GM18907 (cell line): ENCODE measurements at regions not wholly inside any gene's neighbourhood (a gene's known extent, or its start where the extent isn't known, plus 50 kb on each side); places are given as distances from the start of the nearest gene placed in this dataset.
"Not testable (repeated sequence)": the region's sequence is repeated elsewhere in the genome, so short reads cannot be mapped to it uniquely, and the experiment has no call there.

Source experiments
- ATAC-seq: cut with Tn5 transposase; IDR thresholded peaks from one replicate; pipeline ENCODE4 v1.9.1; 2021; ENCODE audit warnings: mild to moderate bottlenecking, moderate library complexity; ENCODE audit not compliant: unreplicated experiment

- ATAC-seq = no peak
Measured at GRCh38 chr4:71081192-71081591, 87.7 kb downstream of the DCK start.

- ATAC-seq = no peak
Measured at GRCh38 chr4:71093745-71094144, 100.3 kb downstream of the DCK start.

- ATAC-seq = no peak
Measured at GRCh38 chr4:71094201-71094600, 100.8 kb downstream of the DCK start.

DNA sequence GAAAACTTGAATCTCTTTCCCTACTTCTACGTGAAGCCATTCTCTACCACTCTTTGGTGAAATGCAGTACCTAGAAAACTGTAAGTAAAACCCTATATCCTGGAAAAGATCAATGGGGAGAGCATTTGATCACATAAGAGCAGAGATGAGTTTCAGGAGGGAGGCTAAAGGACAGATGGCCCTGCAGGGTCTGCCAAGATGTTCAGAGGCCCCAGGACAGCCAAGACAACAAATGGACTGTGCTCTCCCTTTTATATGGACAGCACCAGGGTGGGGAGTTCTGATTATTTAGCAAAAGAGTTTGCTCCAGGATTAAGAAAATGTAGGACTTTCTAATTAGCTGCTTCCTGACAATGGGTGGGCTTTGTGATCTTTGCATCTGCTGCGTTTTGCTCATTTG lies 101.7 kb downstream of the DCK start:
- ATAC-seq = no peak

GRCh38 chr4:71095545-71095944 lies 102.1 kb downstream of the DCK start:
- no peak for ATAC-seq

DNA sequence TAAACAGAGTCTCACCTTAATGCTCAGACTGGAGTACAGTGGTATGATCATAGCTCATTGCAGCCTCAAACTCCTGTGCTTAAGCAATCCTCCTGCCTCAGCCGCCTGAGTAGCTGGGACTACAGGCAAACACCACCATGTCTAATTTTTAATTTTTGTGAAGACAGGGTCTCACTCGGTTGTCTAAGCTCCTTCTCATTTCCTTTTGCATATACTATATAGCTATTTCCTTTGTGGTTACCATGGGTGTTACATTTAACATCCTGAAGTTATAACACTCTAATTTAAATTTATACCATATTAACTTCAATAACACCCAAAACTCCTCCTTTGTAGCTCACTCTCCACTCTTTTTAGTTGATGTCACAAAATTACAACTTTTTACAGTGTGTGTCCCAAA lies 114.3 kb downstream of the DCK start:
- no peak for ATAC-seq

DNA sequence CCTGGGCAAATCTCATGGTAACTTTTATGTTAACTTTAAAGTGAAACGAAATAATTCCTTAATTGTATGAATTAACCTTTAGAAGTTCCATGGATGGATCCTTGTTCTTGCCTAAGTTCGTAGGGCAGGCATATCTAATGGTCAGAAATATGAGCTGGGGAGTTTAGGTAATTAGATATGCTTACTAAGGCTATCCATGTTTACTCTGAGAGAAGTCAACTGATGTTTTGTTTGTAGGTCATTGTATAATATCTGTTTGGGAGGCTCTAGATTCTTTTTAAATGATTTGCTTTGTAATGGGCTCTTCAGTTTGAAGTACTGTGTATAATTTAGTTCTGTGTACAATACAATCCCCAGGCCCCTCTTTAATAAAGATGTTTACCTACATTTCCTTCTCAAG lies 117.0 kb downstream of the DCK start:
- no peak for ATAC-seq

DNA sequence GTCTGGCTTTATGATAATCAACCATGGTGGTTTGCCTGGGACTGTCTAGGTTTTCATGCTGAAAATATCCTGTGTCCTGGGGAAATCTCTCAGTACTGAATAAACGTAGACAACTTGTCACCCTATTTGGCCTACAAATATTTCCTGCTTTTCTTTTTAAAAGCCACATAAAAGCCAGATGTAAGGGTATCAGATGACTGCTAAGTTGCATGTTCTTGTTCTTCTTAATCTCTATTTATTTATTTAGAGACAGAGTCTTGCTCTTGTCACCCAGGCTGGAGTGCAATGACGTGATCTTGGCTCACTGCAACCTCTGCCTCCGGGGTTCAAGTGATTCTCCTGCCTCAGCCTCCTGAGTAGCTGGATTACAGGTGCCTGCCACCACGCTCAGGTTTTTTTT lies 117.7 kb downstream of the DCK start:
- ATAC-seq = not testable (repeated sequence)

DNA sequence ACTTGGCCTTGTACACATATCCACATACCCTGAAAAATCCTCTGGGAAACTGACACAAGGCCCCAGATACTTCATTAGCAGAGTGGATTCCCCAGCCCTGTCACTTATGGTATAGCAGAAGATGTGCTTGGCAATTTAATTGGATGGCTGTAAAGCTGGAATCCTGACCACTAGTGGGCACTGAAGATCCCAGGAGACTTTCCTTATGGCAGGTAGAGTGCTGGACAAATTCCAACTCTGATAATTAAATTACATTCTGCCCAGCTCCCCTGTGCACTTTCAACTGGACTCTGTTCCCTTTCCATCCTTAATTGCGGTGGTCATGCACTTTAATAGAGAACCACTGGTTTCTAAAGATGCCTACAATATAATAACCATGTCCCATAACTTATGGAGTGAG lies 119.8 kb downstream of the DCK start:
- no peak for ATAC-seq

GRCh38 chr4:71120831-71121524 lies 127.5 kb downstream of the DCK start:
- no peak for ATAC-seq

- no peak for ATAC-seq
Measured at GRCh38 chr4:71123951-71124350, 130.5 kb downstream of the DCK start.

- no peak for ATAC-seq
Measured at GRCh38 chr4:71125137-71125536, 131.7 kb downstream of the DCK start.

DNA sequence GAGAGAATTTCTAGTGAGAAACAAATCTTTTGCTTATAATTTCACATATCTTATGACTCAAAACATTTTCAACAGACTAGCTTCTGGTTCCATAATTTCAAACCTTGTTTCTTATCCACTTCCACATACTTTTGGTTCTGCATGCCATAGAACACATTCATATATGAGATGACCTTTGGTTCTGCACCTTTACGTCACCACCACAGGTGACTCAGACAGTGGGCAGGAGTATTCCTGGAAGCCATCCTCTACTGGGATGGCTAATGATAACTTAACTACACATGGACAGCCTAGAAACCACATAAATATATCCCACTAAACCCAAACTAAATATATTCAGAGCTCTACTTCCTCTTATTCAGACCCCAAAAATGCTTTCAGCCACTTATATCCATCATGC lies 133.3 kb downstream of the DCK start:
- ATAC-seq = no peak

- ATAC-seq = no peak
Measured at GRCh38 chr4:71130827-71131603, 137.6 kb downstream of the DCK start.

DNA sequence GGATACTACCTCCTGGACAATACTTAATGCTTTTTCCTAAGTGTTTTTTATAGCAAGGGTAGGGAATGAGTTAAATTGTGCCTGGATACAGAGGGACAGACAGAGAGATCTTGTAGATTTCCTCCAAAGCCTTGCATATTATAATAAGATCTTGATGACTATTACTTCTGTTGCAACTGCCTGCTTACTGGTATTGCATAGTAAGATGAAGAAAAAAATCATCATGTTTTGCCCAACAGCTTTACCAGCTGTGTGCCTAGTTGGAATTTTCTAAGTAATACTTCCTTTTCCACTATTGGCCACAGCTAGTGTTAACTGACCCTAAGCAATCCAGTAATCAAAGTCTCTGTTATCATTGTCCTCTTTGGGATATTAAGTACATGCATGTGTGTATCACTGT lies 139.0 kb downstream of the DCK start:
- no peak for ATAC-seq

DNA sequence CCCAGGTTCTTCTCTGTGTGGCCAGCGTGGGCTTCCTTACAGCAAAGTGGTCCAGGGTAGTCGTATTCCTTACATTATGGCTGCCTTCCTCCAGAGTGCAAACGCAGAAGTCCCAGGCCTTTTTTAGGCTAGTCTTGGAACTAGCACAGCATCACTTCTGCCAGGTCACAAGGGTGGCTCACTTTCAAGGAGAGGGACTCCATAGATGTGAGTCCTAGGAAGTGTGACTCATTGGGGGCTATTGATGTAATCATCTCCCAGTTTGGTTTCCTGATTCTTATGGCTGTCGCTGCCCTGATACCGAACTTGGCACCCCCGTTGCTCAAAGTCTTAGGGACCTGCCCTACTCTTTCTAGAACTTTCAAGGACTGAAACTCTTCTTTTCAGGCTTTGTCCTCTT lies 140.0 kb downstream of the DCK start:
- ATAC-seq = no peak

GRCh38 chr4:71136071-71136470 lies 142.6 kb downstream of the DCK start:
- no peak for ATAC-seq

DNA sequence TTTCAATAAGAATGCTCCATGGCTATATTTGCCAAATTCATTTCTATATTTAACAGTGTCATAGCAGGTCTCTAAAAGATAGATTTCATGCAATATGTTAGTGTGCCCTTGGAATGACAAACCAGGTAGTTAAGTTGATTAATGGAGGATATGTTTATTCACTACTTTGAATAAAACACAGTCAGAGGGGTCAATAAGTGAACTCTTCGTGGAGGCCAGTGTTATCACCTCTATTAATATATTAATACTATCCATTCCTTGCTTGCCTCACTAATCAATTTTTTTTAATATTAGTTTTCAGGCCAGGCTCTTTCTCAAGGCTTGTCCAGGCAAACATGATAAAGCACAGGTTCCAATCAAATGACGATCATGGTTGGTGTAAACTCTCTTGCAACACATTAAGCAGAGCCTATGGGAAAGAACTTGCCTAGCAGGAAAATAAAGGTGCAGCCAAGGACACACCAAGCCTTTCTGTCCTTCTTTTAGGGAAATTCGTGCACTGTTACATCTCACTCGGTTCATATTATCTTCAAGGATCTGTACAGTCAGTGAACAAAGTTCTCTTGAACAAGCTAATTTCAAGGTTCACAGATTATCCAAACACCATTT lies 144.7 kb downstream of the DCK start:
- ATAC-seq = no peak

DNA sequence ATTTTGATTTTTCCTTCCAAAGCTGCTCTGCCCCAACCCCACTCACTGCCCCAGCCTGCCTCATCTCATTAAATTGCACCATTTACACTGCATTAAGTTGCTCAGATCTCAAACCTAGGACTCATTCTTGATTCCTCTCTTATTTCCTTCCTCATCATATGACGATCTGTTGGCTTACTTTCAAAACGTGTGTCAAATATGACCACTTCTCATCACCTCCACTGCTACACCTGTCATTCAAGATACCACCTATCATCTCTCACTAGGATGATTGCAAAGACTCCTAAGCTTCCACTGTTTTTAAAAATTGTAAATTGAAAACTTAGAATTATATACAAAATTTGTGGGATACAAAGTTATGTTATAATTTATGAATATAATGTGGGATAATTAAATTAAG lies 147.1 kb downstream of the DCK start:
- ATAC-seq = no peak

- ATAC-seq = no peak
Measured at GRCh38 chr4:71141125-71141524, 147.7 kb downstream of the DCK start.

DNA sequence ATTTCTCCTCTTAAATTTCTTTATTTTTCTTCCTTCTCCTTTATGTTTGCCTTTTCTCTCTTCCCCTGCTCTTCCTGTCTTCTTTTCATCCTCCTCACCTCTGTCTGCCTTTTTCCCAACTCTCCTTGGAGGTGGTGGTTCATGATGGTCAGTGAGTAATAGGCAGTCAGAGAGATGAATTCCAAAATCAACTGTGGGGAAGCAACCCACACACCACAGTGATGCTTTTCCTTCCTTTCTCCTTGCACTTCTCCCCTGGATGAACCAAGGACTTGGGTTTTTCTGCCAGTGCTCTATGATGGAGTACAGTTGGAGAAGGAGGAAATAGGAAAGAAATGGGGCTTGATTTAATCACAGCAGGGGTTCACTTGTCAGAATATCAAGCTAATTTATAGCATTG lies 153.8 kb downstream of the DCK start:
- ATAC-seq = no peak

DNA sequence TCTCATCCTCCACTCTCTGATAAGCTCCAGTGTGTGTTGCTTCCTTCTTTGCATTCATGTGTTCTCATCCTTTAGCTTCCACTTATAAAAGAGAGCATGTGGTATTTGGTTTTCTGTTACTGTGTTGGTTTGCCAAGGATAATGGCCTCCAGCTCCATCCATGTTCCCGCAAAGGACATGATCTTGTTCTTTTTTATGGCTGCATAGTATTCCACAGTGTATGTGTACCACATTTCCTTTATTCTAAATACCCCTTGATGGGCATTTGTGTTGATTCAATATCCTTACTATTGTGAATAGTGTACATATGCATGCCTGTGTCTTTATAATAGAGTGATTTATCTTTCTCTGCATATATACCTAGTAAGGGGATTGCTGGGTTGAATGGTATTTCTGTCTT lies 155.1 kb downstream of the DCK start:
- no peak for ATAC-seq
